ENCODE measurements at regions not wholly inside any gene's neighbourhood (a gene's known extent, or its start where the extent isn't known, plus 50 kb on each side); places are given as distances from the start of the nearest gene placed in this dataset.

- H3K4me1 Mint-ChIP-seq: no peaks in the 10 kb centered on the region
- peaks cover 15% of the 10 kb centered on the region for H3K9me3 Mint-ChIP-seq
- peaks cover 2% of the 10 kb centered on the region for H3K36me3 Mint-ChIP-seq
- H3K27ac Mint-ChIP-seq: no peak overlapping the region
- TF ChIP-seq CTCF (IDR thresholded peaks at IDR 0.05; ENCODE audit: unreplicated experiment): no peak
- no peak for DNase-seq (ENCODE audit: low spot score in 2 of 2, unreplicated experiment in 2 of 2)
- H3K4me3 Mint-ChIP-seq: no peak overlapping the region
- no peaks in the 10 kb centered on the region for H3K27me3 Mint-ChIP-seq (ENCODE audit: low read depth)
Measured at GRCh38 chr2:172276961-172277360, 150.4 kb upstream of the ITGA6 start.

GRCh38 chr2:172278667-172279066 is 148.7 kb upstream of the ITGA6 start:
- H3K36me3 Mint-ChIP-seq: no peaks in the 10 kb centered on the region
- H3K27ac Mint-ChIP-seq: no peak overlapping the region
- TF ChIP-seq CTCF (IDR thresholded peaks at IDR 0.05; ENCODE audit: unreplicated experiment): no peak
- peaks cover 6% of the 10 kb centered on the region for H3K9me3 Mint-ChIP-seq
- peaks cover 9% of the 10 kb centered on the region for H3K4me1 Mint-ChIP-seq
- no peak for DNase-seq (ENCODE audit: low spot score in 2 of 2, unreplicated experiment in 2 of 2)
- H3K27me3 Mint-ChIP-seq (ENCODE audit: low read depth): no peaks in the 10 kb centered on the region
- H3K4me3 Mint-ChIP-seq: no peak overlapping the region

- H3K9me3 Mint-ChIP-seq: peaks cover 6% of the 10 kb centered on the region
- no peaks in the 10 kb centered on the region for H3K36me3 Mint-ChIP-seq
- no peaks in the 10 kb centered on the region for H3K27me3 Mint-ChIP-seq (ENCODE audit: low read depth)
- no peak for DNase-seq (ENCODE audit: low spot score in 2 of 2, unreplicated experiment in 2 of 2)
- H3K4me3 Mint-ChIP-seq: no peak overlapping the region
- H3K4me1 Mint-ChIP-seq: peaks cover 14% of the 10 kb centered on the region
- TF ChIP-seq CTCF (IDR thresholded peaks at IDR 0.05; ENCODE audit: unreplicated experiment): no peak
- no peak overlapping the region for H3K27ac Mint-ChIP-seq
Measured at GRCh38 chr2:172279214-172279613, 148.2 kb upstream of the ITGA6 start.

- peaks cover 6% of the 10 kb centered on the region for H3K9me3 Mint-ChIP-seq
- peaks cover 19% of the 10 kb centered on the region for H3K4me1 Mint-ChIP-seq
- DNase-seq (ENCODE audit: low spot score in 2 of 2, unreplicated experiment in 2 of 2): no peak
- H3K4me3 Mint-ChIP-seq: no peak overlapping the region
- H3K27me3 Mint-ChIP-seq (ENCODE audit: low read depth): no peaks in the 10 kb centered on the region
- no peak overlapping the region for H3K27ac Mint-ChIP-seq
- no peak for TF ChIP-seq CTCF (IDR thresholded peaks at IDR 0.05; ENCODE audit: unreplicated experiment)
- no peaks in the 10 kb centered on the region for H3K36me3 Mint-ChIP-seq
Measured at GRCh38 chr2:172279813-172280212, 147.6 kb upstream of the ITGA6 start.

GRCh38 chr2:172280571-172281361 is 146.6 kb upstream of the ITGA6 start:
- H3K36me3 Mint-ChIP-seq: no peaks in the 10 kb centered on the region
- no peaks in the 10 kb centered on the region for H3K27me3 Mint-ChIP-seq (ENCODE audit: low read depth)
- TF ChIP-seq CTCF (IDR thresholded peaks at IDR 0.05; ENCODE audit: unreplicated experiment): no peak
- peaks cover 28% of the 10 kb centered on the region for H3K4me1 Mint-ChIP-seq
- peaks cover 6% of the 10 kb centered on the region for H3K9me3 Mint-ChIP-seq
- DNase-seq (ENCODE audit: low spot score in 2 of 2, unreplicated experiment in 2 of 2): no peak
- H3K4me3 Mint-ChIP-seq: no peak overlapping the region
- peak overlapping the region; percentile 16 for H3K27ac Mint-ChIP-seq
